Astrocyte of the spinal cord (primary cell): ENCODE measurements at regions not wholly inside any gene's neighbourhood (a gene's known extent, or its start where the extent isn't known, plus 50 kb on each side); places are given as distances from the start of the nearest gene placed in this dataset.

ENCODE experiments used
- DNase-seq: peaks from one replicate; pipeline ENCODE4 v3.0.0; 2011; ENCODE audit warnings: low read depth, low spot score
- H3K4me3 ChIP-seq: 2 replicates; pipeline ENCODE4 v1.5.1; 2011; ENCODE audit warnings: low read depth, mild to moderate bottlenecking, low read length, moderate library complexity
- CTCF ChIP-seq: IDR thresholded peaks from 2 replicates; pipeline ENCODE4 v1.5.1; 2012; ENCODE audit warnings: low read depth, mild to moderate bottlenecking, low read length, inconsistent platforms
- in situ Hi-C: cut with HindIII; loops from 2 replicates; pipeline ENCODE4 v1.10.0; 2017; ENCODE audit warnings: low sequenced_read_pairs

DNA sequence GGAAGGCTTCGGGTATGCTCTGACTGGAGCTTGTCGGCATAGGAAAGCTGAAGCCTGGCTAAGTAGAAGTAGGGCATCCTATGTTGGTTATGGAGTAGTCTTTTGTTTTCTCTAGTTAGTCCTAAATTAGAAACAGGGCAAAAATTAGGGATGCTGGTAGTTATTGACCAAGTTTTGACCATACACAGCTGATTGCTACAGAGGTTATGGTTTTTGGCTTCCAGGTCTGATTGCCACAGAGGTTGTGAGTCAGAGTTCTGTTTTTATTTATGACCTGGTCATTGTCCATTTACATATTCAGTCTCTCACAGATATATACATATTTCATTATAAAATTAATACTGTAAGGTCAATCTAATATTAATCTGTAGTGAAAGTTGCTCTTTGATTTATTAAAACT lies 219.2 kb downstream of the FSCB start:
- H3K4me3 ChIP-seq = no peak overlapping the region
- in situ Hi-C loops = no loop called here

GRCh38 chr14:44286201-44286600 lies 220.9 kb downstream of the FSCB start:
- H3K4me3 ChIP-seq = no peak overlapping the region
- in situ Hi-C loops = no loop called here
- no peak for TF ChIP-seq CTCF
- no peak for DNase-seq

More for the DNA sequence above, 219.2 kb downstream of the FSCB start:
- TF ChIP-seq CTCF = no peak
- no peak for DNase-seq

- in situ Hi-C loops = no loop called here
- TF ChIP-seq CTCF = no peak
- no peak overlapping the region for H3K4me3 ChIP-seq
- DNase-seq = no peak
Observed at GRCh38 chr14:44283836-44284235, 223.2 kb downstream of the FSCB start.

DNA sequence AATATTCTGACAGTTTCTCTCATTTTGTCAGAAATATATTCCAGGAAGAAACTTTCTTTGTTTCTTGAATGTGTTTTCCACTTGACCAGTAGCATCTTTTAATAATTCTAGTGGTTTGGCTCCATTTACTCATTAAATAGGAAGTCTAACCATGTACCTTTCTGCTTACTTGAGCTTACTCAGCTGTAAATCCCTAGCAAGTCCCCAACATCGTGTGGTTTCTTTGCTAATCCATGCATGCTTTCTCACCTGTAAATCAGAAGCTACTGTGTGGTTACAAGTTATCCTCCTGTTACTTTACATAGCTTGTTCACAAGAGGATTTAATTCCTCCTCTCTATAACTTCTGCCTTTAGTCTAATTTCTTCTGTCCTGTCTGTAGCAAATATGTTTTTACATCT lies 227.7 kb downstream of the FSCB start:
- in situ Hi-C loops = no loop called here
- TF ChIP-seq CTCF = no peak
- no peak for DNase-seq
- no peak overlapping the region for H3K4me3 ChIP-seq

GRCh38 chr14:44271637-44272036 lies 235.4 kb downstream of the FSCB start:
- no peak for TF ChIP-seq CTCF
- in situ Hi-C loops = no loop called here
- DNase-seq = no peak

GRCh38 chr14:44271006-44271405 lies 236.1 kb downstream of the FSCB start:
- TF ChIP-seq CTCF = no peak

More at GRCh38 chr14:44271637-44272036, 235.4 kb downstream of the FSCB start:
- no peak overlapping the region for H3K4me3 ChIP-seq

DNA sequence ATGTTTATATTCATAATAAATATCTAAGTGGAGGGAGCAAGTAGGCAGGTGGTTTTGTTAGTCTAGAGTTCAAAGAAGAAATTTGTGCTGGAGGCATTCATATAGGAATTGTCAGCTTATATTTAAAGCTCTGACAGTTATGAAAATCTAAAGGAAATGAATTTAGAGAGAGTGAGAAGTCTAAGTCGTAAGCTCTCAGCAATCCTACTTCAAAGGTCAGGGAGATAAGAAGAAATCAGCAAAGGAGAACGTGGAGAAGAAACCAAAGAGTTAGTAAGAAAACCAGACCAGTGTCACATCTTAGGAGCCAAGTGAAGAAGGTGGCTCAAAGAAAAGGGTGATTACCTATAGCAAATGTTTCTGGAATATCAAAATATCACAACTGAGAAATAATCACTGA lies 241.8 kb downstream of the FSCB start:
- in situ Hi-C loops = no loop called here
- H3K4me3 ChIP-seq = no peak overlapping the region
- DNase-seq = no peak
- TF ChIP-seq CTCF = no peak

More at GRCh38 chr14:44271006-44271405, 236.1 kb downstream of the FSCB start:
- DNase-seq = no peak
- no peak overlapping the region for H3K4me3 ChIP-seq
- in situ Hi-C loops = no loop called here
